LNCaP clone FGC (cell line): ENCODE measurements at regions not wholly inside any gene's neighbourhood (a gene's known extent, or its start where the extent isn't known, plus 50 kb on each side); places are given as distances from the start of the nearest gene placed in this dataset.

Source experiments
- DNase-seq: peaks from one replicate; pipeline ENCODE4 v3.0.0-alpha.2; 2011; ENCODE audit warnings: low read depth
- H3K4me3 ChIP-seq: 2 replicates; pipeline ENCODE4 v1.5.1; 2011; ENCODE audit warnings: mild to moderate bottlenecking, low read depth, low read length, control low read depth
- TF ChIP-seq, protein P1 (sequence below): IDR thresholded peaks from 2 replicates; pipeline ENCODE4 v1.5.1; 2012; ENCODE audit warnings: mild to moderate bottlenecking; ENCODE audit not compliant: control insufficient read depth, insufficient read depth; ENCODE audit errors: extremely low read depth

DNA sequence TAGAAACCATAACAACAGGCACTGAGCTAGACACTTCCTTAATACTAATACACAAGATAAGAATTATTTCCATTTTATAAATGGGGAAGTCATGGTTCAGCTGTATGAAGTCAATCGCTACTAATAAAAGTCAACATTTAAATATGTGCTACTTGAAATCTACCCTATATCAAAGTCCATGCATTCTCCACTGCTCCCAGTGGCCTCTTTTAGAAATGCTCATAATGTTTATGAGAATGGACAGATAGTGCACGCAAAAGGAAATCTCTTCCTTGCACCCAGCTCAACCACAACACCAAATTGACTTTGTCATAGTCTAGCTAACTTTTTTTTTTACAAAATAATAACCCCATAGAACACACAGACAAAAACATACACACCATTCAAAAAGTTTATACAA lies 281.7 kb upstream of the CXADR start:
- TF ChIP-seq, protein P1, sequence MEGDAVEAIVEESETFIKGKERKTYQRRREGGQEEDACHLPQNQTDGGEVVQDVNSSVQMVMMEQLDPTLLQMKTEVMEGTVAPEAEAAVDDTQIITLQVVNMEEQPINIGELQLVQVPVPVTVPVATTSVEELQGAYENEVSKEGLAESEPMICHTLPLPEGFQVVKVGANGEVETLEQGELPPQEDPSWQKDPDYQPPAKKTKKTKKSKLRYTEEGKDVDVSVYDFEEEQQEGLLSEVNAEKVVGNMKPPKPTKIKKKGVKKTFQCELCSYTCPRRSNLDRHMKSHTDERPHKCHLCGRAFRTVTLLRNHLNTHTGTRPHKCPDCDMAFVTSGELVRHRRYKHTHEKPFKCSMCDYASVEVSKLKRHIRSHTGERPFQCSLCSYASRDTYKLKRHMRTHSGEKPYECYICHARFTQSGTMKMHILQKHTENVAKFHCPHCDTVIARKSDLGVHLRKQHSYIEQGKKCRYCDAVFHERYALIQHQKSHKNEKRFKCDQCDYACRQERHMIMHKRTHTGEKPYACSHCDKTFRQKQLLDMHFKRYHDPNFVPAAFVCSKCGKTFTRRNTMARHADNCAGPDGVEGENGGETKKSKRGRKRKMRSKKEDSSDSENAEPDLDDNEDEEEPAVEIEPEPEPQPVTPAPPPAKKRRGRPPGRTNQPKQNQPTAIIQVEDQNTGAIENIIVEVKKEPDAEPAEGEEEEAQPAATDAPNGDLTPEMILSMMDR, result peak; percentile 41
- DNase-seq, result no peak

DNA sequence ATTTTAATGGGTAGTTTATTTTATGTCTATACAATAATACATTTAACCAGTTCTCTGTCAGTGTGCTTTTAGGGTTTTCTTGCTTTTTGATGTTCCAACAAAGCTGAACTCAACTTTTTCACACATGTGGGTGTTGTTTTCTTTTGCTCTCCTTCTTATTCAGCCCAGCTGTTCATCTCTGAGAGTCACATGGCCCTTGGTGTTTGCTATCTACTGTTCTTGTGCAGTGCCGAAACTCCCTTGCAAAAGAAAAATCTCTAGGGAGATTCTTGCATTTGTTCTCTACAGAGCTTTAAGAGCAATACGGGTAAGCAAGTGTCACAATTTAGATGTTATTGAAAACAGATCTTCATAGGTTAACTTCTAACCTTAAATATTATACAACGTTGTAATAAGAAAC lies 281.1 kb upstream of the CXADR start:
- H3K4me3 ChIP-seq, result no peak overlapping the region
- TF ChIP-seq, protein P1, result no peak
- DNase-seq, result no peak

More for the DNA sequence above, 281.7 kb upstream of the CXADR start:
- no peak overlapping the region for H3K4me3 ChIP-seq

DNA sequence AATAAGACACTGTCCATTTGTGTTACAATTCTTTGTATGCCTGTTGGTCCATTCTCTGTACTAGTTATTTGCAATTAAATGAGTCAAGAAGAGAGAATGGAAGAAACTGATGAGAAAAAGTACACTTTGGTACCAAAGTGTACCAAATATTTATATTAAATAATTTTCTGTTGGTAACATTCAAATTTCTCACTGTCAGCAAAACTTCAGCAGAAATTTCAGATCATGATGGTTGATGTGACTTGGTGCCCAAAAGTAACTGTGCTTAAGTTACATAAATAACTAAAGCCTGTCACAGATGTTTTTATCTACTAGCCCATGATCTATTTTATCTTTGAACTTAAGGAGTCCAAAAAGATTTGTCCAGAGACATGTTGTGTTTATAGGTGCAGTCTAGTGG lies 274.4 kb upstream of the CXADR start:
- no peak overlapping the region for H3K4me3 ChIP-seq
- TF ChIP-seq, protein P1, result no peak
- no peak for DNase-seq

DNA sequence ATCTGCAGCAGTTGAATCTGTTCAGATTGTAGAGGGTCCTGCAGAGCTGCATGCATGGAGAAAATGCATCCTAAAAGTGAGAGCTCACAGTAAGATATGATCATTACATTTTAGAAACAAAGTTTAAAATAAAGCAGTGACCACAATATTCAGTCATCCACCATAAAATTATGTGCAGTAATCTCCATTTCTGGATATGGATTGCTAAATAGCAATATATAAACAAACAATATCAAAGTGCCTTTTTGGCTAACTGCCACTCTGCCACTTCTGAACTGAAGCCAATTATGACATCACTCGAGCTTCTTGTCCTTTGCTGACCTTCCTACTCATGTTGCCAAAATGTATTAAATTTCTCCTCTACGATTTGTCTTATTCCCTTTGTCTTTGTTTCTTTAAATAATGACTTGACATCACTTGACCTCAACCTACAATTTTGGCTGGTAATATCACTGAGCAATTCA lies 262.0 kb upstream of the CXADR start:
- TF ChIP-seq, protein P1, result no peak
- peak; percentile 46 for DNase-seq

DNA sequence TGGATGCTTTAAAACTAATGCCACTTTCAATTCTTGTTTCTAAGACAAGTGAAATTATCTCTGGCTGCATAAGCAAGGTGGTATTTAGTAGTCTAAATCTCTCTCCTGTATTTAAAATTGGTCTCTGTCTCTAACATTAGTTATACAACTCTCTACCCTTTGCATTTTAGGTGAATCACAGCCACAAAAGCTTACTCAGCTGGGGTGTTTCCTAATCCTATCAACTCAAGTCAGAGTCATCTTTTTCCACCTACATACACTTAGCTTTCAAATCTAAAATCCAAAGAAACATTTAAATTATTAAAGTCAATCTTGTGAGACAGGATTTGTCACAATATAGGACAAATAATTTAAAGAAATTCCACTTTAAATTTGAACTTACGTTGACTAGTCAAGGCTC lies 255.1 kb upstream of the CXADR start:
- H3K4me3 ChIP-seq, result no peak overlapping the region
- TF ChIP-seq, protein P1, result no peak
- DNase-seq, result no peak

More for the DNA sequence above, 262.0 kb upstream of the CXADR start:
- H3K4me3 ChIP-seq, result no peak overlapping the region

DNA sequence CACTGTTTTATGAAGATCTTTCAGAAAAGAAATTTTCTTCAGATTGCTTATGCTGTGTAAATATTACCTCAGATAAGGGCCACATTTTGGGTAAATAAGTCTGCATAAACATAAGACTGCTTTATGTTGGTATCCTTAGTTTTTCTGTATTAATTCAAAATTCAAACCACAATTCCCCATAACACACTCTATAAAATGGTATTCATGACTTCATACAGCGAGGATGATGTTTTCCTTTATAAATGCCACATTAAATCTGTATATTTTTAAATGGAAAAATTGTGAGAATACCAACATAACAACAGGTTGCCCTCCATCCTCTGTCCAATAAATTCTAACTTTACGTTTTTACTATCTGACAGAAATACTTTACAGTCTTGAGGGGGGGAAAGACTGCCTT lies 248.7 kb upstream of the CXADR start:
- H3K4me3 ChIP-seq, result no peak overlapping the region
- TF ChIP-seq, protein P1, result no peak
- no peak for DNase-seq

DNA sequence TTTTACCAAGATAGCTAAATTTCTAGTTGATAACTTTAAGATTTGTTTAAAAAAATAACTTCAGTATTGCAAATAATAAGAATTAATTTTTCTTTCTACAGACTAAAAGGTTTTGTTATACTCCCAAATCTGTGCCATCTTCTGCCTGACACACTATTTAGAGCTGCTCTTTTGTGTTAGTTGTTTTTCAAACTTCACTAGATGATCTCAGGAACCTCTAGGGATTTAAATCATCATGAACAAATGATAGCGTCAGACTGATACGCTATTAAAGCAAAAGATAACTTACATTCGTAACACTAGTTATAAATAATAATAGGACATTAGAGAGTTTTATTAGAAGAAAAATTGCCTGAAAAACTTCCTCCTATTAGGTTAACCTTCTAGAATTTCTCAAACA lies 243.1 kb upstream of the CXADR start:
- DNase-seq, result no peak
- TF ChIP-seq, protein P1, result no peak
- H3K4me3 ChIP-seq, result no peak overlapping the region
